GM23248 (cell line): ENCODE measurements at regions not wholly inside any gene's neighbourhood (a gene's known extent, or its start where the extent isn't known, plus 50 kb on each side); places are given as distances from the start of the nearest gene placed in this dataset.

Source experiments
- EZH2 ChIP-seq: fragments of 200-600 bp; sonication (generic); IDR thresholded peaks from 2 replicates; pipeline ENCODE4 v1.6.1; 2018; ENCODE audit warnings: antibody characterized with exemption, mild to moderate bottlenecking; ENCODE audit not compliant: insufficient read depth, poor library complexity, severe bottlenecking
- EZH2phosphoT487 ChIP-seq: fragments of 200-600 bp; sonication (generic); IDR thresholded peaks from 2 replicates; pipeline ENCODE4 v1.6.1; 2018; ENCODE audit warnings: antibody characterized with exemption, moderate library complexity, mild to moderate bottlenecking, low read depth; ENCODE audit not compliant: insufficient read depth

DNA sequence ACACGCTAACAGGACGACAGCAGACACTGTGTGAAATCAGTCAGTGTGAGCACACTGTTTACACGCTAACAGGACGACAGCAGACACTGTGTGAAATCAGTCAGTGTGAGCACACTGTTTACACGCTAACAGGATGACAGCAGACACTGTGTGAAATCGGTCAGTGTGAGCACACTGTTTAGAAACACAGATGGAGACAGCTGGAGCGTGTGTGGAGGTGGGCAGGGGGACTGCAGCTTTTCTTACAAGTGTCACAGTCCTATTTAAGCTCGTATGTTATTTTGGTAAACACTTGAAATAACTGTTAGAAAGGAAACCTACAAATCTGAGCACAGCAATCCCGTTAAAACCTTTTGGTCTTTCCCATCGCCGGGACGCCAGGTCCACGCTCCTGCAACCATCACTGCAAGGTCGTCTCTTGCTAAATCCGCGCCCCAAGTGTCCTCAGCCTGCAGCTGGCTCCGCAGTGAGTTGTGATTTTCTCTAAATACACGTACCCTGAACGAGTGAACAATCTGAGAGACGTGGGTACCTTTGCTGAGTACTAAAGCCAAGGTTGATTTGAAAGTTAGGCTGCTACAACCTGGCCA is 58.9 kb upstream of the CTDP1 start:
- TF ChIP-seq EZH2 (no peak), EZH2phosphoT487 (no peak)
